ENCODE measurements at regions not wholly inside any gene's neighbourhood (a gene's known extent, or its start where the extent isn't known, plus 50 kb on each side); places are given as distances from the start of the nearest gene placed in this dataset.

- TF ChIP-seq CTCF (IDR thresholded peaks at IDR 0.05; ENCODE audit: low read depth, low read length, missing control alignments) = peak; percentile 15
- no peak for DNase-seq (ENCODE audit: extremely low read depth, low read depth)
These were observed 109.6 kb upstream of the FXR1 start for GRCh38 chr3:180802837-180803236.

GRCh38 chr3:180804916-180805315, 107.6 kb upstream of the FXR1 start:
- H3K4me3 ChIP-seq (replicated peaks; ENCODE audit: low read depth, low read length) = no peak overlapping the region
- TF ChIP-seq CTCF (IDR thresholded peaks at IDR 0.05; ENCODE audit: low read depth, low read length, missing control alignments) = no peak
- DNase-seq (ENCODE audit: extremely low read depth, low read depth) = no peak

More at GRCh38 chr3:180802837-180803236, 109.6 kb upstream of the FXR1 start:
- no peak overlapping the region for H3K4me3 ChIP-seq (replicated peaks; ENCODE audit: low read depth, low read length)

- TF ChIP-seq CTCF (IDR thresholded peaks at IDR 0.05; ENCODE audit: low read depth, low read length, missing control alignments) = no peak
- no peak for DNase-seq (ENCODE audit: extremely low read depth, low read depth)
- no peak overlapping the region for H3K4me3 ChIP-seq (replicated peaks; ENCODE audit: low read depth, low read length)
These were observed 103.5 kb upstream of the FXR1 start for GRCh38 chr3:180808823-180809575.

- H3K4me3 ChIP-seq (replicated peaks; ENCODE audit: low read depth, low read length) = no peak overlapping the region
- no peak for TF ChIP-seq CTCF (IDR thresholded peaks at IDR 0.05; ENCODE audit: low read depth, low read length, missing control alignments)
- no peak for DNase-seq (ENCODE audit: extremely low read depth, low read depth)
These were observed 92.1 kb upstream of the FXR1 start for GRCh38 chr3:180820400-180820799.

- DNase-seq (ENCODE audit: extremely low read depth, low read depth) = no peak
- TF ChIP-seq CTCF (IDR thresholded peaks at IDR 0.05; ENCODE audit: low read depth, low read length, missing control alignments) = no peak
- H3K4me3 ChIP-seq (replicated peaks; ENCODE audit: low read depth, low read length) = no peak overlapping the region
These were observed 86.5 kb upstream of the FXR1 start for GRCh38 chr3:180825964-180826363.

- H3K4me3 ChIP-seq (replicated peaks; ENCODE audit: low read depth, low read length) = no peak overlapping the region
- no peak for TF ChIP-seq CTCF (IDR thresholded peaks at IDR 0.05; ENCODE audit: low read depth, low read length, missing control alignments)
- no peak for DNase-seq (ENCODE audit: extremely low read depth, low read depth)
These were observed 85.3 kb upstream of the FXR1 start for GRCh38 chr3:180827171-180827570.
